HG03378 (cell line): ENCODE measurements at regions not wholly inside any gene's neighbourhood (a gene's known extent, or its start where the extent isn't known, plus 50 kb on each side); places are given as distances from the start of the nearest gene placed in this dataset.
"Not testable (repeated sequence)": the region's sequence is repeated elsewhere in the genome, so short reads cannot be mapped to it uniquely, and the experiment has no call there.

Source experiments
- ATAC-seq: cut with Tn5 transposase; IDR thresholded peaks from one replicate; pipeline ENCODE4 v1.9.1; 2021; ENCODE audit warnings: mild to moderate bottlenecking, moderate library complexity; ENCODE audit not compliant: unreplicated experiment

- no peak for ATAC-seq
These were observed 1442.6 kb downstream of the SLITRK5 start for GRCh38 chr13:89113744-89114143.

GRCh38 chr13:89115307-89115706 lies 1444.1 kb downstream of the SLITRK5 start:
- ATAC-seq: no peak

GRCh38 chr13:89136678-89137077 lies 1465.5 kb downstream of the SLITRK5 start:
- ATAC-seq: no peak

GRCh38 chr13:89150362-89150761 lies 1479.2 kb downstream of the SLITRK5 start:
- ATAC-seq: no peak

- no peak for ATAC-seq
These were observed 1482.8 kb downstream of the SLITRK5 start for GRCh38 chr13:89153941-89154340.

- no peak for ATAC-seq
These were observed 1491.9 kb downstream of the SLITRK5 start for GRCh38 chr13:89163096-89163495.

GRCh38 chr13:89165685-89166084 lies 1494.5 kb downstream of the SLITRK5 start:
- ATAC-seq: no peak

- ATAC-seq: no peak
These were observed 1498.8 kb downstream of the SLITRK5 start for GRCh38 chr13:89169951-89170350.

GRCh38 chr13:89181041-89181440 lies 1509.9 kb downstream of the SLITRK5 start:
- no peak for ATAC-seq

- no peak for ATAC-seq
These were observed 1528.0 kb downstream of the SLITRK5 start for GRCh38 chr13:89199138-89199537.

- no peak for ATAC-seq
These were observed 1533.3 kb downstream of the SLITRK5 start for GRCh38 chr13:89204435-89204834.

GRCh38 chr13:89205856-89206520 lies 1534.8 kb downstream of the SLITRK5 start:
- no peak for ATAC-seq

GRCh38 chr13:89212186-89212585 lies 1541.0 kb downstream of the SLITRK5 start:
- ATAC-seq: no peak

- ATAC-seq: no peak
These were observed 1543.0 kb downstream of the SLITRK5 start for GRCh38 chr13:89214185-89214584.

- not testable (repeated sequence) for ATAC-seq
These were observed 1544.1 kb downstream of the SLITRK5 start for GRCh38 chr13:89215319-89215718.

- no peak for ATAC-seq
These were observed 1546.6 kb downstream of the SLITRK5 start for GRCh38 chr13:89217813-89218212.

GRCh38 chr13:89221557-89222158 lies 1550.5 kb downstream of the SLITRK5 start:
- ATAC-seq: no peak

- no peak for ATAC-seq
These were observed 1556.2 kb downstream of the SLITRK5 start for GRCh38 chr13:89227356-89227755.

- ATAC-seq: no peak
These were observed 1567.3 kb downstream of the SLITRK5 start for GRCh38 chr13:89238496-89238895.

GRCh38 chr13:89239361-89240127 lies 1568.4 kb downstream of the SLITRK5 start:
- no peak for ATAC-seq

GRCh38 chr13:89255844-89256406 lies 1584.8 kb downstream of the SLITRK5 start:
- no peak for ATAC-seq

GRCh38 chr13:89267734-89268133 lies 1596.6 kb downstream of the SLITRK5 start:
- no peak for ATAC-seq
